Activated T-cell treated with anti-CD3 and anti-CD28 coated beads, Interleukin-2, amount 50 U/mL, for 4 hours (primary cell): ENCODE measurements at regions not wholly inside any gene's neighbourhood (a gene's known extent, or its start where the extent isn't known, plus 50 kb on each side); places are given as distances from the start of the nearest gene placed in this dataset.
"Not testable (repeated sequence)": the region's sequence is repeated elsewhere in the genome, so short reads cannot be mapped to it uniquely, and the experiment has no call there.

Experiments
- ATAC-seq, 2 donors: fragments of 200-7000 bp; cut with Tn5 transposase; one replicate each; pipeline ENCODE4 v1.10.0; 2021
- DNase-seq: peaks from one replicate; pipeline ENCODE4 v3.0.0-alpha.2; 2020
- H3K27me3 Mint-ChIP-seq: one replicate; pipeline ENCODE4 v1.8.0; 2021; ENCODE audit warnings: low read depth, mixed read lengths
- H3K36me3 Mint-ChIP-seq: one replicate; pipeline ENCODE4 v1.8.0; 2022; ENCODE audit warnings: mixed read lengths; ENCODE audit not compliant: insufficient read depth
- H3K4me1 Mint-ChIP-seq: one replicate; pipeline ENCODE4 v1.8.0; 2021; ENCODE audit warnings: low read depth, mixed read lengths
- H3K4me3 Mint-ChIP-seq: one replicate; pipeline ENCODE4 v1.8.0; 2021; ENCODE audit warnings: mild to moderate bottlenecking, moderate library complexity, mixed read lengths
- H3K9me3 Mint-ChIP-seq: one replicate; pipeline ENCODE4 v1.8.0; 2021; ENCODE audit warnings: mixed read lengths

- H3K4me1 Mint-ChIP-seq: no peaks in the 10 kb centered on the region
- ATAC-seq: no peak
These were observed 81.9 kb downstream of the KCNJ18 start for GRCh38 chr17:21774263-21774662.

DNA sequence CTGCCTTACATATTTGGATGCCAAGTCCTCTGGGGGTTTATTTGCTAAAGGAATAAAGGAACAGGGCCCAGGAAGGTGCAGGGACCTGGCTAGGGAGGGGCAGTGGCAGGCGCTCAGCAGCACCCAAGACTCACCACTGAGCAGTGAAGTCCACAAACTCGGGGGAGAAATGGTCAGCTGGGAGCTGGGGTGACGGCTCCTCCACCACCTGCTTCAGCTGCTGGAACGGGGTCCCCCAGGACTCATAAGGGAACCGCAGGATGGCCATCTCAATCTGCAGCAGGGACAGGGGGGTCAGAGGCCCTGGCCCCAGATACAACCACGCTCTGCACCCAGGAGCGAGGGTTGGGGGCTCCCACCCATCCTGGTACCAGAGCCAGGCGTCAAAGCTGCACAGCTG, 83.2 kb downstream of the KCNJ18 start:
- not testable (repeated sequence) for H3K9me3 Mint-ChIP-seq, H3K27me3 Mint-ChIP-seq, H3K36me3 Mint-ChIP-seq, H3K4me3 Mint-ChIP-seq, ATAC-seq, H3K4me1 Mint-ChIP-seq, DNase-seq

More at GRCh38 chr17:21774263-21774662, 81.9 kb downstream of the KCNJ18 start:
- no peaks in the 10 kb centered on the region for H3K27me3 Mint-ChIP-seq
- no peak overlapping the region for H3K4me3 Mint-ChIP-seq
- DNase-seq: no peak
- H3K9me3 Mint-ChIP-seq: no peaks in the 10 kb centered on the region
- no peaks in the 10 kb centered on the region for H3K36me3 Mint-ChIP-seq

DNA sequence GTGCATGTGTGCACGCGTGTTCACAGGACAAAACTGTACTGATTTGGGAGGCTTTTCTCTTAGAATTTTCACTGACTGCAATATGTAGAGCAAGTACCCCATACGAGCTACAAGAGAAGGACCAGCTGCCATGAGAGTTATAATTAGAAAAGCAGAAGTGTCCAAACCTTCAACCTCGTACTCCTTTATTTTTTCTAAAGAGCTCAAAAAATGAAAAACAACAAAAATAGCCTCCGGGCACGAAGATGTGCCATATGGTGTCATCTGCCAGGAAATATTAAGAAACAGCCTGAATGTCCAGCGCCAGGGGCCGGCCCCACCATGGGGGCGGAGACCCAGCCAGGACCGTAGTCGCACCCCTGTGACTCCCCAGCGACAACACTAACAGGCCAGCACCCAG, 84.6 kb downstream of the KCNJ18 start:
- H3K9me3 Mint-ChIP-seq, H3K4me1 Mint-ChIP-seq, H3K4me3 Mint-ChIP-seq, H3K27me3 Mint-ChIP-seq, DNase-seq, ATAC-seq, H3K36me3 Mint-ChIP-seq: not testable (repeated sequence)

DNA sequence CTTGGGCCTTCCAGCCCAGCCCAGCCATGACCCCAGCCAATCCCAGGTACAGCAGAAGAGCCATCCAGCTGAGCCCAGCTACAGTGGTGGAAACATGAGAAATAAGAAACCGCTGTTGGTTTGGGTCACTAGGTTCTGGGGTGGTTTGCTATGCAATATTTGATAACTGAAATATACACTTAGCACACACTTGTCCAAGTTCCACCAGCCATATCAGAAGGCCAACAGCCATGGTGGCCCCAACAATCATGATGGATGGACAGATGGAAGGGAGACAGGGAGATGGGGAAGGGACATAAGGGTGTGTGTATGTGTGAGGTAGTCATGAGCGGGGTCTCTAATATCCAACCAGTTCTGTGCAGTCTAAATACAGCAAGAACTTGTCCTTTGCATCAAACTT, 86.5 kb downstream of the KCNJ18 start:
- not testable (repeated sequence) for H3K27me3 Mint-ChIP-seq, H3K4me3 Mint-ChIP-seq, H3K4me1 Mint-ChIP-seq, ATAC-seq, DNase-seq, H3K9me3 Mint-ChIP-seq, H3K36me3 Mint-ChIP-seq

DNA sequence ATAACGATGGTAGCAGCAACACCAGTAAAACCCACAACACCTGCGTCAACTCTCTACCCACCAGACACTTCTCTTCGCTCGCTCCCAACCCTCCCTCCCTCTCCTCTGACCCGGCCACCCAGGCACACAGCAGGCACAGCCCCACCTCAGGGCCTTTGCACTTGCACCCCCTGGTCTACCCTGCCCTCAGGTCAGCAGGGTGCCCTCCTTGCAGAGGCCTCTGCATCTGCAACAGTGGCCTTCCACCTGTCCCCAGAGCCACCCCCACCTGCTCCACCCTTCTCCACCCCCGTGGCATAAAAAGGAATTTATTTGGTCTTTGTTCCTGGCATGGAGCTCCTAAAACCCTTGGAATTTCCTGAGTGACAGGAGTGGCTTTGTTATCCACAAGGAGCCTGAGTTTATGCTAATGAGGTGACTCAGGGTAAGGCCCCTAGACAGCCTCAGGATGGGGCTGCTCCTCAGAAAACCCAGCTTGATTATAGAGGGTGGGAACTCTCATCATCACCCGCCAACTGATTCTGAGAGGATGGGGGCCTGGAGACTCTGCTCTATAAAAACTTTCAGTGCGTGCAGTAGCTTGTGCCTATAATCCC, 88.1 kb downstream of the KCNJ18 start:
- not testable (repeated sequence) for DNase-seq

GRCh38 chr17:21780919-21781665, 88.8 kb downstream of the KCNJ18 start:
- DNase-seq, ATAC-seq, H3K4me3 Mint-ChIP-seq, H3K4me1 Mint-ChIP-seq, H3K27me3 Mint-ChIP-seq, H3K9me3 Mint-ChIP-seq, H3K36me3 Mint-ChIP-seq: not testable (repeated sequence)

More for the DNA sequence above, 88.1 kb downstream of the KCNJ18 start:
- not testable (repeated sequence) for ATAC-seq, H3K4me3 Mint-ChIP-seq, H3K36me3 Mint-ChIP-seq, H3K27me3 Mint-ChIP-seq, H3K9me3 Mint-ChIP-seq, H3K4me1 Mint-ChIP-seq

DNA sequence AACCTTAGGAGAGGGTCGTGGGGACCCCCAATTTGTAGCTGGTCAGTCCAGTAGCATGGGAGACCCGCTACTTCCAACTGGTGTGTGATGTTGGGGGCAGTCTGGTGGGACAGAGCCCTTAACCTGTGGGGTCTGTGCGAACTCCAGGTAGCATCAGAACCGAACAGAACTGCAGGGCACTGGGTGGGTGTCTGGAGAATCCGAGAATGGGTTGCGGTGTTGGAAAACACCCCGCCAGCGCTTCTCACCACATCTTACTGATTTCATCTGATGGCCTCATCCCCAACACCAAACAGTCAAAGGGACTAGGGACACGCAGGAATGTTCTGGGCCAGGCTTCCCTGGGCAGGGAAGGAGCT, 89.3 kb downstream of the KCNJ18 start:
- not testable (repeated sequence) for H3K9me3 Mint-ChIP-seq, H3K4me3 Mint-ChIP-seq, H3K4me1 Mint-ChIP-seq, H3K36me3 Mint-ChIP-seq, DNase-seq, H3K27me3 Mint-ChIP-seq, ATAC-seq

DNA sequence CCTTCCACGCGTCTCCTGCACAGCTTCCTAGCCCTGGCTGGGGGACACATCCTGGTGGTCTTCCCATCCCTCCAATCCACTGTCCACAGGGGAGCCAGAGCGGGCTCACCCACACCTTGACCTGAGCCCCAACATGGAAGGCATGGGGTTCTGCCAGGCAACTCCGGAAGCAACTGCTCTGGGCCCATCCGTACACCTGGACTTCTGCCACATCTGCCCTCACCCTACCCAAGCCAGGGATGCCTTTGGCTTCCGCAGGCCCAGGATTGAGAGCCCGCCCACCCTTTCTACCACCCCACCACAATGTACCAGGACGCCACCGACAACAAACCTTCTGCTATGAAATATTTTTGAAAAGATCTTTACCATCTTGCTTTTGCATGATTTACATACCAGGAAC, 89.8 kb downstream of the KCNJ18 start:
- not testable (repeated sequence) for H3K9me3 Mint-ChIP-seq, H3K27me3 Mint-ChIP-seq, DNase-seq, H3K4me3 Mint-ChIP-seq, H3K36me3 Mint-ChIP-seq, ATAC-seq, H3K4me1 Mint-ChIP-seq

DNA sequence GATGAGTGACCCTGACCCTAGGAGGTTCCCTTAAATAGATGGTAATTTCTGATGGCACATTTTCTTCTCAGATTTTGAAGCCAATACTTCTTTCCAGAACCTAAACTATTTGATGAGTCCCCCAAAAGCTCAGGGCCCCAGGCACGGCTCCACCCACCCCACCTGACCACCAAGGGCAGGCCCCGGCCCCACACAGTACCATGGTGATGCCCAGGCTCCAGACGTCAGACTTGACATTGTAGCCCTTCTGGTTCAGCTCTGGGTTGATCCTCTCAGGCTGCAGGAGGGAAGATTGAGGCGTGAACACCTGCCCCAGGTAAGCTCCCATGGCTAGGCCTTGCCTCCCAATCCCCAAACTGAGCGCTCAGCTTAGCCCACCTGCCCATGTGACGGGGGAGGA, 90.3 kb downstream of the KCNJ18 start:
- H3K36me3 Mint-ChIP-seq, H3K27me3 Mint-ChIP-seq, DNase-seq, H3K4me1 Mint-ChIP-seq, H3K9me3 Mint-ChIP-seq, H3K4me3 Mint-ChIP-seq, ATAC-seq: not testable (repeated sequence)

DNA sequence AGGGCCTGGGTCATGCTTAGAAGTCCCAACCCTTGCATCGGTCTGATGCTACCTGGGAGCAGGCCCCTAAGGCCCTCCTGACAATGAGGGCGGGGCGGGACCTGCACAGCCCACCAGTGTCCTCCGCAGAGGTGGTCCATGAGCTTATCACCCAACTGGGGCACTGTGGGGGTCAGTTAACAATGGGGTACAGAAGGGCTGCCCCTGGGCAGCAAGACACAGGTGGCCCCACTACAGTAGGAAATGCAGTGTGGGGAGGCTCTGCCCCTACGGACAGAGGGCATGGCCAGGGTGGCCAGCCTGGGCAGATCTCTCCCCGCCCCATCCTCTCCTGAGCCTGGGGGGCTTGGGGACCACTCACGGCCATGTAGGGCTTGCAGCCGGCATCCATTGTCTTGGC, 90.7 kb downstream of the KCNJ18 start:
- not testable (repeated sequence) for H3K4me1 Mint-ChIP-seq, H3K27me3 Mint-ChIP-seq, H3K9me3 Mint-ChIP-seq, H3K4me3 Mint-ChIP-seq, H3K36me3 Mint-ChIP-seq, ATAC-seq, DNase-seq

DNA sequence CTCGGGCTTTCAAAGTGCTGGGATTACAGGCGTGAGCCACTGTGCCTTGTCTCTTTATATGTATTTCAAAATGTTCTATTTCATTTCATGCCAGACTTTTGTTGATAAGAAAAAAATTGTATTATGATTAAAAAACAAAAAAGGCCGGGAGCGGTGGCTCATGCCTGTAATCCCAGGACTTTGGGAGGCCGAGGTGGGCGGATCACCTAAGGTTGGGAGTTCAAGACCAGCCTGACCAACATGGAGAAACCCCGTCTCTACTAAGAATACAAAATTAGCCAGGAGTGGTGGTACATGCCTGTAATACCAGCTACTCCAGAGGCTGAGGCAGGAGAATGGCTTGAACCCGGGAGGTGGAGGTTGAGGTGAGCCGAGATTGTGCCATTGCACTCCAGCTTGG, 121.9 kb downstream of the KCNJ18 start:
- H3K4me1 Mint-ChIP-seq, ATAC-seq, H3K9me3 Mint-ChIP-seq, H3K4me3 Mint-ChIP-seq, H3K27me3 Mint-ChIP-seq, H3K36me3 Mint-ChIP-seq, DNase-seq: not testable (repeated sequence)

DNA sequence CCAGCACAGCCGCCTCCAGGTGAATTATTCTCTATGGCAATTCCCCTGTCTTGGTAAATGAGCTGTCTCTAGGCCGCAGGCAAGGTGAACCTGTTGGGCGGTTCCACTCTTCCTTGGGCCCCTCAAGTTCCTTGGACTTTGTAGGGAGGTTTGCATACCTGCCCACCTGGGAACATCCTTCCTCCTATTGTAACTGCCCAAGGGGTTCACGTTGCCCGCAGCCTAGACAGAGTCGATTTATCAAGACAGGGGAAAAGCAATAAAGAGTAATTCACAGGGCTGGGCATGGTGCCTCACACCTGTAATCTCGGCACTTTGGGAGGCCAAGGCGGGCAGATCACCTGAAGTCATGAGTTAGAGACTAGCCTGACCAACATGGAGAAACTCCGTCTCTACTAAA, 122.5 kb downstream of the KCNJ18 start:
- H3K36me3 Mint-ChIP-seq: no peaks in the 10 kb centered on the region
- no peak overlapping the region for H3K4me3 Mint-ChIP-seq
- peaks cover 8% of the 10 kb centered on the region for H3K9me3 Mint-ChIP-seq
- no peak for DNase-seq
- H3K4me1 Mint-ChIP-seq: no peaks in the 10 kb centered on the region
- no peaks in the 10 kb centered on the region for H3K27me3 Mint-ChIP-seq
- no peak for ATAC-seq

DNA sequence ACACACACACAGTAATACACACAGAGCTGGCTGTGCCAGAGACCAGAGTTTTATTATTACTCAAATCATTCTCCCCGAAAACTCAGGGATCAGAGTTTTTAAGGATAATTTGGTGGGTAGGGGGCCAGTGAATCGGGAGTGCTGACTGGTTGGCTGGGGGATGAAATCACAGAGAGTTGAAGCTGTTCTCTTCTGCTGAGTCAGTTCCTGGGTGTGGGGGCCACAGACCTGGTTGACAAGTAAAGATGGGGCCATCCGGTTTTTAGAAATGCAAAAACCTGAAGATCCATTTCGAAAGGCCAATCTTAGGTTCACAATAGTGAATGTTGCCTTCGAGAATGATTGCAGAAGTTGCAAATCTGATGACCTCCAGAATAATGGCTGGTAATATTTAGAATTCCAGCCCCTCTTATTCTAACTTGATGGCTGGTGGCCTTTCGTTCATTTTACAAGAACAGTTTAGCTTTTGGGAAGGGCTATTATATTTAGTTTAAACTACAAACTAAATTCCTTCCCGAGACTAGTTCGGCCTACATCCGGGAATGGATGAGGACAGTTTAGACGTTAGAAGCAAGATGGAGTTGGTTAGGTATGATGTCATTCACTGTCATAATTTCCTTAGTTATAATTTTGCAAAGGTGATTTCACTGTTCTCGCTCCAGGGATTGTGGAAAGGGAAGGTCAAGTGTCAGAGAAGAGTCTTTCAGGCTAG, 123.2 kb downstream of the KCNJ18 start:
- DNase-seq: no peak
- Mint-ChIP-seq H3K4me3 (no peak overlapping the region), H3K36me3 (no peaks in the 10 kb centered on the region)

DNA sequence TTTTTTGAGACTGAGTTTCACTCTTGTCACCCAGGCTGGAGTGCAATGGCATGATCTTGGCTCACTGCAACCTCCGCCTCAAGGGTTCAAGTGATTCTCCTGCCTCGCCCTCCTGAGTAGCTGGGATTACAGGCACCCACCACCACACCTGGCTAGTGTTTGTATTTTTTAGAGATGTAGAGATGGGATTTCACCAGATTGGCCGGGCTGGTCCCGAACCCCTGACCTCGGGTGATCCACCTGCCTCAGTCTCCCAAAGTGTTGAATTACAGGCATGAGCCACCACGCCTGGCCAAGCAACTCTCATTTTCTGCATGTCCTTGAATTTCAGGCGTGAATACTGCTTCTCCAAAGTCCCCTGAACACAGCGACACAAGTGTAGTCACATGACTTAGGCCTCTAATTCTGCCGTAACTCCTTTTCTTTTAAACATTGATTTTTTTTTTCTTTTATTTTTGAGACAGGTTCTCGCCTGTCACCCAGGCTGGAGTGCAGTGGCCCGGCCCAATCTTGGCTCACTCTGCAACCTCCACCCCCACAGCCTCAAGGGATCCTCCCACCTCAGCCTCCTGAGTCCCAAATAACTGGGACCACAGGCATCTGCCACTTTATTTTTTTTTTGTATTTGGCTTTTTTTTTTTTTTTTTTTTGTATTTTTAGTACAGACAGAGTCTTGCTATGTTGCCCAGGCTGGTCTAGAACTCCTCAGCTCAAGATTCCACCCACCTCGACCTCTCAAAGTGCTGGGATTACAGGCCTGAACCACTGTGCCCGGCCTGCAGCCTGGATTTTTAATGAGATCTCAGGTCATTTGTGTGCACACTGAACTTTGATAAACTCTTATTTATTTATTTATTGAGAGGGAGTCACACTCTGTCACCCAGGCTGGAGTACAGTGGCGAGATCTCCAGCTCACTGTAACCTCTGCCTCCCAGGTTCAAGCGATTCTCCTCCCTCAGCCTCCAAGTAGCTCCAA, 124.6 kb downstream of the KCNJ18 start:
- Mint-ChIP-seq H3K27me3 (no peaks in the 10 kb centered on the region), H3K36me3 (no peaks in the 10 kb centered on the region), H3K4me3 (no peak overlapping the region), H3K4me1 (no peaks in the 10 kb centered on the region), H3K9me3 (peaks cover 8% of the 10 kb centered on the region)
- no peak for ATAC-seq
- no peak for DNase-seq

More for the DNA sequence above, 123.2 kb downstream of the KCNJ18 start:
- Mint-ChIP-seq H3K9me3 (peaks cover 8% of the 10 kb centered on the region), H3K4me1 (no peaks in the 10 kb centered on the region), H3K27me3 (no peaks in the 10 kb centered on the region)
- ATAC-seq: no peak
